Suprapubic skin (tissue), 4 donors: ENCODE measurements at regions not wholly inside any gene's neighbourhood (a gene's known extent, or its start where the extent isn't known, plus 50 kb on each side); places are given as distances from the start of the nearest gene placed in this dataset.
A peak's percentile ranks its signal among the peaks of the same experiment; 100 is the strongest.

Experiments
- DNase-seq, 2 donors: peaks; one replicate each; pipeline ENCODE4 v3.0.0-alpha.2; 2019; ENCODE audit warnings: low spot score in 2 of 2
- H3K27ac ChIP-seq: fragments of 200-600 bp; sonication (generic); one replicate; pipeline ENCODE4 v1.5.1; 2019
- H3K27me3 ChIP-seq: fragments of 200-600 bp; sonication (generic); one replicate; pipeline ENCODE4 v1.5.1; 2019
- H3K36me3 ChIP-seq: fragments of 200-600 bp; sonication (generic); one replicate; pipeline ENCODE4 v1.5.1; 2019
- H3K4me1 ChIP-seq: fragments of 200-600 bp; sonication (generic); one replicate; pipeline ENCODE4 v1.5.1; 2019
- H3K4me3 ChIP-seq: fragments of 200-600 bp; sonication (generic); one replicate; pipeline ENCODE4 v1.5.1; 2019; ENCODE audit warnings: mild to moderate bottlenecking
- H3K9me3 ChIP-seq: fragments of 200-600 bp; sonication (generic); one replicate; pipeline ENCODE4 v1.5.1; 2019
- EP300 ChIP-seq: sonication (generic); formaldehyde crosslinking; IDR thresholded peaks from one replicate; pipeline ENCODE4 v1.6.1; 2017; ENCODE audit warnings: antibody characterized with exemption
- POLR2A ChIP-seq, 2 donors: fragments of 450-650 bp; IDR thresholded peaks; one replicate each; pipeline ENCODE4 v1.6.1; 2017; ENCODE audit warnings: antibody characterized with exemption in 2 of 2, mild to moderate bottlenecking in 2 of 2, moderate library complexity in 2 of 2
- POLR2AphosphoS5 ChIP-seq, 3 donors: sonication (generic); formaldehyde crosslinking; IDR thresholded peaks; one replicate each; pipeline ENCODE4 v1.6.1; 2017; ENCODE audit warnings: antibody characterized with exemption in 3 of 3
- WGBS: methylation state at CpG from one replicate; pipeline ENCODE4 v1.1.5; 2018; 5-methylcytosine and 5-hydroxymethylcytosine counted together
- TF ChIP-seq, protein P1 (sequence below), 2 donors: fragments of 200-600 bp in 1 of 2; fragments of 450-650 bp in 1 of 2; sonication (generic) in 1 of 2; IDR thresholded peaks; one replicate each; pipeline ENCODE4 v1.5.1; 2016 to 2019; ENCODE audit warnings: antibody characterized with exemption in 2 of 2, mild to moderate bottlenecking in 1 of 2, moderate library complexity in 1 of 2

GRCh38 chr14:104521816-104522745 lies 57.5 kb upstream of the C14orf180 start:
- H3K36me3 ChIP-seq, result no peaks in the 10 kb centered on the region
- 82% methylated on average over 7 of the region's 8 CpGs for WGBS
- no peak overlapping the region for H3K27ac ChIP-seq
- no peak overlapping the region for H3K4me3 ChIP-seq
- TF ChIP-seq EP300 (no peak), POLR2AphosphoS5 (IDR thresholded peaks at IDR 0.05) (no peak), POLR2A (IDR thresholded peaks at IDR 0.05) (no peak)
- TF ChIP-seq, protein P1, sequence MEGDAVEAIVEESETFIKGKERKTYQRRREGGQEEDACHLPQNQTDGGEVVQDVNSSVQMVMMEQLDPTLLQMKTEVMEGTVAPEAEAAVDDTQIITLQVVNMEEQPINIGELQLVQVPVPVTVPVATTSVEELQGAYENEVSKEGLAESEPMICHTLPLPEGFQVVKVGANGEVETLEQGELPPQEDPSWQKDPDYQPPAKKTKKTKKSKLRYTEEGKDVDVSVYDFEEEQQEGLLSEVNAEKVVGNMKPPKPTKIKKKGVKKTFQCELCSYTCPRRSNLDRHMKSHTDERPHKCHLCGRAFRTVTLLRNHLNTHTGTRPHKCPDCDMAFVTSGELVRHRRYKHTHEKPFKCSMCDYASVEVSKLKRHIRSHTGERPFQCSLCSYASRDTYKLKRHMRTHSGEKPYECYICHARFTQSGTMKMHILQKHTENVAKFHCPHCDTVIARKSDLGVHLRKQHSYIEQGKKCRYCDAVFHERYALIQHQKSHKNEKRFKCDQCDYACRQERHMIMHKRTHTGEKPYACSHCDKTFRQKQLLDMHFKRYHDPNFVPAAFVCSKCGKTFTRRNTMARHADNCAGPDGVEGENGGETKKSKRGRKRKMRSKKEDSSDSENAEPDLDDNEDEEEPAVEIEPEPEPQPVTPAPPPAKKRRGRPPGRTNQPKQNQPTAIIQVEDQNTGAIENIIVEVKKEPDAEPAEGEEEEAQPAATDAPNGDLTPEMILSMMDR (IDR thresholded peaks at IDR 0.05), result no peak
- peak in 1 of 2 donors; percentile 56 for DNase-seq
- peaks cover 14% of the 10 kb centered on the region for H3K27me3 ChIP-seq
- H3K9me3 ChIP-seq, result peaks cover 3% of the 10 kb centered on the region
- no peaks in the 10 kb centered on the region for H3K4me1 ChIP-seq

- Histone ChIP-seq H3K4me1 (no peaks in the 10 kb centered on the region), H3K9me3 (no peaks in the 10 kb centered on the region), H3K36me3 (no peaks in the 10 kb centered on the region), H3K27me3 (peaks cover 10% of the 10 kb centered on the region), H3K27ac (no peak overlapping the region), H3K4me3 (no peak overlapping the region)
- peak in 1 of 2 donors; percentile 66 for DNase-seq
- 83% methylated on average over 11 of the region's 13 CpGs for WGBS
- no peak for TF ChIP-seq EP300
Measured at GRCh38 chr14:104522926-104523545, 56.5 kb upstream of the C14orf180 start.

DNA sequence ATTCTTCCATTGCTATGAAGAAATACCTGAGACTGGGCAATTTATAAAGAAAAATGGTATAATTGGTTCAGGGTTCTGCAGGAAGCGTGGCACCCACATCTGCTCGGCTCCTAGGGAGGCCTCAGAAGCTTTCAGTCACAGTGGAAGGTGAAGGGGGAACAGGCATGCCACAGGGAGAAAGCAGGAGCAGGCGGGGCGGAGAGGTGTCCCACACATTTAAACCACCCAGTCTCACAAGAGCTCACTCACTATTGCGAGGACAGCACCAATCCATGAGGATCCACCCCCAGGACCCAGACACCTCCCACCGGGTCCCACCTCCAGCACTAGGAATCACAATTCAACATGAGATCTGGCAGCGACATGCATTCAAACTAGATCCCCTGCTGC lies 56.0 kb upstream of the C14orf180 start:
- Histone ChIP-seq H3K4me1 (no peaks in the 10 kb centered on the region), H3K27ac (no peak overlapping the region), H3K36me3 (no peaks in the 10 kb centered on the region), H3K27me3 (peaks cover 8% of the 10 kb centered on the region), H3K9me3 (no peaks in the 10 kb centered on the region), H3K4me3 (no peak overlapping the region)
- WGBS, result 87% methylated on average over 4 of the region's 7 CpGs
- TF ChIP-seq POLR2AphosphoS5 (IDR thresholded peaks at IDR 0.05), result no peak
- TF ChIP-seq POLR2A (IDR thresholded peaks at IDR 0.05), result no peak
- no peak for TF ChIP-seq EP300
- TF ChIP-seq, protein P1 (IDR thresholded peaks at IDR 0.05), result no peak
- DNase-seq, result no peak

DNA sequence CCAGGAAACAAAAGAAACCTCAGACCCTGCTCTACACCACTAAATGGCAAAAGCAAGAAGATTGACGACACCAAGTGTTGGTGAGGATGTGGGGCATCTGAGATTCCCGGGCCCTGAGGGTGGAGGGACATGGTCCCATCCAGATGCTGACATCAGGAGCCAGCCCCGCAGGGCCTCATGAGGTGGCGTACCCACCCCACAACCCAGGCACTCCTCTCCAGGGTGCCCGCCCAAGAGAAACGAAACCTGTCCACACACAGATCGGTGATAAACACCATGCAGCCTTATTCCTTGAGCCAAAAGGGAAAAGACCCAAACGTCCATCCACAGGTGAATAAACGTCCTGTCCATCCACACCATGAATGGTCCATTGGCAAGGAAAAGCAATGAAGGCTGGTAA lies 54.8 kb upstream of the C14orf180 start:
- no peak overlapping the region for H3K27ac ChIP-seq
- 76% methylated on average over 4 of the region's 9 CpGs for WGBS
- H3K4me1 ChIP-seq, result no peaks in the 10 kb centered on the region
- TF ChIP-seq POLR2A (IDR thresholded peaks at IDR 0.05) (no peak), EP300 (no peak), POLR2AphosphoS5 (IDR thresholded peaks at IDR 0.05) (no peak)
- TF ChIP-seq, protein P1 (IDR thresholded peaks at IDR 0.05), result no peak
- H3K4me3 ChIP-seq, result no peak overlapping the region
- no peaks in the 10 kb centered on the region for H3K36me3 ChIP-seq
- H3K9me3 ChIP-seq, result no peaks in the 10 kb centered on the region
- DNase-seq, result peak in 1 of 2 donors; percentile 37
- H3K27me3 ChIP-seq, result peaks cover 3% of the 10 kb centered on the region

DNA sequence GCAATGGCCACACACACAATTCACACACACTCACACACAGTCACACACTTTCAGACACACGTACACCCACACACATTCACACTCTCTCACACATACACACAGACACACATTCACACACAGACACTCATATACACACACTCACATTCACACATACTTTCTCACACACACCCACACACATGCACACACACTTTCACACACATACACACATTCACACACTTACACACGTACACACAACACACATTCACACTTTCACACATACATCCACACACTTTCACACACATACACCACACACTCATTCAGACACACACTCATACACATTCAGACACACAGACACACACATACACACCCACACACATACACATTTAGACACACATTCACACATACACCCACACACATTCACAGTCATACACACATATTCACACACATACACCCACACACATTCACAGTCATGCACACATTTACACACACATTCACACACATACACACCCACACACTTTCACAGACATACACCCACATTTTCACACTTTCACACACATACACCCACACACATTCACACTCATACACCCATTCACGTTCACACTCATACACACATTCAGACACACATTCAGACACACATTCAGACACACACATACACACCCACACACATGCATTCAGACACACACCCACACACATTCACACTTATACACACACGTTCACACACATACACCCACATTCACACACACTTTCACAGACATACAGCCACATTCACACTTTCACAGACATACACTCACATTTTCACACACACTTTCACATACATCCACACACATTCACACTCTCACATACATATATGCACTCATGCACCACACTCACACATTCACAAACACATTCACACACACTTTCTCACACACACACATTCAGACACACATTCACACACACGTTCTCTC lies 52.6 kb upstream of the C14orf180 start:
- DNase-seq, result no peak
- Histone ChIP-seq H3K27me3 (peaks cover 3% of the 10 kb centered on the region), H3K9me3 (no peaks in the 10 kb centered on the region), H3K4me3 (no peak overlapping the region), H3K4me1 (no peaks in the 10 kb centered on the region), H3K27ac (no peak overlapping the region), H3K36me3 (no peaks in the 10 kb centered on the region)
- WGBS, result 77% methylated on average over 5 of the region's 5 CpGs
- TF ChIP-seq, protein P1 (IDR thresholded peaks at IDR 0.05), result no peak
- TF ChIP-seq POLR2AphosphoS5 (IDR thresholded peaks at IDR 0.05) (no peak), POLR2A (IDR thresholded peaks at IDR 0.05) (no peak), EP300 (no peak)
